T-helper 22 cell (primary cell): ENCODE measurements at regions not wholly inside any gene's neighbourhood (a gene's known extent, or its start where the extent isn't known, plus 50 kb on each side); places are given as distances from the start of the nearest gene placed in this dataset.
"Not testable (repeated sequence)": the region's sequence is repeated elsewhere in the genome, so short reads cannot be mapped to it uniquely, and the experiment has no call there.

ENCODE experiments used
- DNase-seq: peaks from one replicate; pipeline ENCODE4 v3.0.0-alpha.2; 2020; ENCODE audit warnings: low read depth

DNA sequence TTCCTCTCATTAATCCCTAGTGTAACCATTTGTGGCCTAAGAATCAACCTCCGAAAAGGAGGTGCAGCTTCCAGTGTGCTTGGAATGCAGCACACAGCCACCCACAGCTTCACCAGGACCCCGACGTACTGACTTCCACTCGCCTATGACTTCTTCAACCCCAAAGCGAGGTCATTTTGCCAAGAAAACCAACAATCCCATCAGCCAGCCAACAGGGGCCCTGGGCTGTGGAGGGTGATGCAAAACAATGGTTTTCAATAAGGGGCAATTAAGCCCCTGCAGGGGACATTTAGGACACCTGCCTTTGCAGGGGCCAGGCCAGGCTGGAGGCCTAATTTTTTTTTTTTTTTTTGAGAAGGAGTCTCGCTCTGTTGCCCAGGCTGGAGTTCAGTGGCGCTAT lies 158.1 kb upstream of the SKOR2 start:
- DNase-seq, result no peak

GRCh38 chr18:47407736-47408135 lies 156.3 kb upstream of the SKOR2 start:
- DNase-seq, result no peak

- no peak for DNase-seq
Observed at GRCh38 chr18:47404845-47405244, 153.4 kb upstream of the SKOR2 start.

DNA sequence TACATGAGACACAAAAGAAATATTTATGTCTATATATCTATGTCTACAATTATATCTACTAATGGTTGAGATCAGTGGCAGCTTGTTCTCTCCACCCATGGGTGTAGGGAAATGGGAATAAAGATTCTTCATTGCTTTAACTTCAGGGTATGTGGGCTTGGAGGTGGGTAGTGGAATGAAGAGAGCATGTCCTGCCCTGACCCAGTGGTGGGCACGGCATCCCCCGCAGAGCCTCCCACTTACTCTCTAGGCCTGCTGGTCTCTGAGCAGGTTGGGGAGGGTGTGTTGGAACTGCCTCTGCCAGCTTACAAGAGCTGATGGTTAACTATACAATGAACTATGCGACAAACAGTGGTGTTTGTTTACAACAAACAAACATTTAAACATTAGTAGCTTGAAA lies 152.5 kb upstream of the SKOR2 start:
- DNase-seq, result no peak

GRCh38 chr18:47403317-47403716 lies 151.9 kb upstream of the SKOR2 start:
- no peak for DNase-seq

GRCh38 chr18:47399475-47399874 lies 148.0 kb upstream of the SKOR2 start:
- no peak for DNase-seq

DNA sequence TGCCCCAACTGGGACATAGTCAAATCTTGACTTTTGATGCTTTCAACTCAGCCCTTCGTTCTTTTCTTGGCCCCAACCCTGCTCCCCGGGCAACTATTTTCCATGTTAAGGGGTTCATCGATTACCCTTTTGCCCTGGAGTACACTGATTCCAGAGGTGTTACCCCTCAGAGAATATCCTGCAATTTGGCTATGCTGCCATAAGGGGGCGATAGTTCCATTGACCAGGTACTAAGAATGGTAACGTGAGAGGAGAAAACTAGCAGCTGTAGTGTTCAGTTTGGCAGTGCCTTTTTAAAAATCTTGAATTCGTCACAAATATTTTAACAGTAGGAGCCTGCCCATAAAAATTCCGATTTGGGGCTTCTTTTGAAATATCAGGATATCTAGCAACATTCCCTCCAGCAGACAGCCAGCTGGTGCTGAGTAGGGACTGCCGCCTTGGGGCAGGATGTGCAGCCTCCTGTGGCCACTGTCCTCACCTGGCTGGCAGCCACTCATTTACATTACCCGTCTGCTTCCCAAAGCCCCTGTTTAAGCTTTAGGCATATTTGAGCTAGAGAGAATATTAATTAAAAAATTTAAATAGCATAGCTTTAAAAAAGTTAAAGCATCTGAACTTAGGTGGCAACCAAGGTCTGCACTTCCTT lies 146.3 kb upstream of the SKOR2 start:
- no peak for DNase-seq

DNA sequence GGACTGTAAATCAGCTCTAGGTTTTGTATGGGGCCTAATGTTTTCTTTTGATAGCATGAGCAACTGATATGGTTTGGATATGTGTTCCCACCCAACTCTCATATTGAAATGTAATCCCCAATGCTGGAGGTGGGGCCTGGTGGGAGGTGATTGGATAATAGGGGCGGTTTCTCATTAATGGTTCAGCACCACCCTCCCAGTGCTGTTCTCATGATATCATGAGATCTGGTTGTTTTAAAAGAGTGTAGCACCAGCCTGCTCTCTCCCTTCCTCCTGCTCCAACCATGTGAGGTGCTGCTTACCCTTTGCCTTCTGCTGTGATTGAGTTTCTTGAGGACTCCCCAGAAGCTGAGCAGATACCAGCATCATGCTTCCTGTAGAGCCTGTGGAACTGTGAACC lies 140.2 kb upstream of the SKOR2 start:
- DNase-seq, result no peak

- no peak for DNase-seq
Observed at GRCh38 chr18:47390410-47391024, 139.1 kb upstream of the SKOR2 start.

DNA sequence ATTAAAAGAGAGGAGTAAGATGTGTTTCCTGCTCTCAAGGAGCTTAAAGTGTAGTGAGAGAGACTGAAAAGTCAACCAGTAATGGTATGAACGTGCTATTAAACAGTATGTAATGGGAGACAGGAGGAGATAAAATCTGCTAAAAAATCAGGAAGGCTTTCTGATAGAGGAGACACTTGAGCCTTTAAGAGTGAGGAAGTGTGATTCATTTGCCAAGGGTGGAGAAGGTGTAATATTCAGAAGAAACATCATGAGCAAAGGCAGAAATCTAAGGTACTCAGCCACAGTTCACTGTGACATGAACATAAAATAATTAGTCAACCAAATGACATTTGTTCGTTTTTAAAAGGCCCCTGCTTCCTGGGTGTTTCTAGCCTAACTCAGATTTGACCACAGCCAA lies 137.8 kb upstream of the SKOR2 start:
- DNase-seq, result no peak

DNA sequence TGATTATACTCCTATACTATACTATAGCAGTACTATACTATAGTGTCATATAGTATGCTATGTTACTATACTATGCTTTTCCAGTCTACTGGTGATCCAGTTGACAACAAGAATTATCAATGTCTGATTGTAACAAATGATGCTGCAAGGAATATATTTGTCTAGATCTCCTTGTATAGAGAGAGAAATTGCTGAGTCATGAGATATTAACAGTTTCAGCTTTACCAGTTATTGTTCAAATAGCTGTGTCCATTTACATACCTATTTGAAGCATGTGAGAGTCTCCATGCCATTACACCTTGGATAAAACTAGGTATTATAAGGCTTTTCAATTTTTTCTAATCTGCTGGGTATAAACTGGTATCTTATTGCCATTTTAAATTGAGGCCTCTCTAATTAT lies 136.4 kb upstream of the SKOR2 start:
- DNase-seq, result no peak

DNA sequence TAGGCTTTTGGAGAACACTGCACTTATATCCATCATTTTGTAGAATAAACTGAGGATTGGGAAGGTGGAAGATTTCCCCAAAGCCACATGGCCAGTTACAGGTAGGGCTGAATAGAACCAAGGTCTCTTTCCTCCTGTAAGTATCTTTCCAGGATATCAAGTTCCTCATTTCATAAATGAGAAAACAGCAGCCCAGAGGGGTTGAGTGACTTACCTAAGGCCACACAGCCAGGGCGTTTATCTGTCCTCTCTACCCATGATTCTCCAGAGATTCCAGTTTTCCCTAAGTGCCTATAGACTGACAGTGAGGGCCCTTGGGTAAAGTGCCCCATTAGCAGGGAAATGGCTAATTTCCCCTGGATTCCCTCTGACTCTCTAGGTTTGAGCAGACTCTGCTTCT lies 132.3 kb upstream of the SKOR2 start:
- DNase-seq, result no peak

- no peak for DNase-seq
Observed at GRCh38 chr18:47381975-47382570, 130.6 kb upstream of the SKOR2 start.

- no peak for DNase-seq
Observed at GRCh38 chr18:47380153-47380552, 128.7 kb upstream of the SKOR2 start.

GRCh38 chr18:47373465-47373864 lies 122.0 kb upstream of the SKOR2 start:
- no peak for DNase-seq

GRCh38 chr18:47370052-47370451 lies 118.6 kb upstream of the SKOR2 start:
- no peak for DNase-seq

DNA sequence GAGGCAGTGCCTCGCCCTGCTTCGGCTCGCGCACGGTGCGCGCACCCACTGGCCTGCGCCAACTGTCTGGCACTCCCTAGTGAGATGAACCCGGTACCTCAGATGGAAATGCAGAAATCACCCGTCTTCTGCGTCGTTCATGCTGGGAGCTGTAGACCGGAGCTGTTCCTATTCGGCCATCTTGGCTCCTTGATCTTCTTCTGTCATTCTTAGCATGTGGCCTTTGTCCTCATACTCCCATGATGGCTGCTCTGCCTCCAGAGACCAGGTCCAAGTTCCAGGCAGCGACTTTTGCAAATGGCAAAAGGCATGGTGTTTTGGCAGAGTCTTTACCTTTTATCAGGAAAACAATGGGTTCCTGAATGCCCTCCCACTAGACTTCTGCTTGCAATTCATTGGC lies 102.6 kb upstream of the SKOR2 start:
- not testable (repeated sequence) for DNase-seq

- DNase-seq, result no peak
Observed at GRCh38 chr18:47346016-47346415, 94.6 kb upstream of the SKOR2 start.

GRCh38 chr18:47345291-47345690 lies 93.8 kb upstream of the SKOR2 start:
- DNase-seq, result no peak

DNA sequence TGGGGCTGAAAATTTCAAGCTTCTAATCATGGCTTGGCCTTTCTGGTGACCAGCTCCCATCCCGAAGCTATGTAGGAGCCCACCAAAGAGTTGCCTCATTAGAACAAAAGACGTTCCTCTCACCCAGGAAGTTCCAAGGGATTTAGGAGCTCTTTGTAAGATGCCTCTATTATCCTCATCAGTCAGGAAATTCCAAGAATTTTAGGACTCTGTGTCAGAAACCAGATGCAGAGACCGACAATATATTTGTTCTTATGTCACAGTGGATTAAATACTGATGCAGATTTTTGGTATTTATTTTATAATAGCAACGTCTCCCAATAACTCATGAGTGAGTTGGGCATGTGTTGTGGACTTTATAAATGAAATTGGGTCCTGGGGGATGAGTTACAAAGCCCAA lies 91.8 kb upstream of the SKOR2 start:
- DNase-seq, result no peak

GRCh38 chr18:47342566-47342965 lies 91.1 kb upstream of the SKOR2 start:
- DNase-seq, result no peak

GRCh38 chr18:47341678-47342077 lies 90.2 kb upstream of the SKOR2 start:
- no peak for DNase-seq

DNA sequence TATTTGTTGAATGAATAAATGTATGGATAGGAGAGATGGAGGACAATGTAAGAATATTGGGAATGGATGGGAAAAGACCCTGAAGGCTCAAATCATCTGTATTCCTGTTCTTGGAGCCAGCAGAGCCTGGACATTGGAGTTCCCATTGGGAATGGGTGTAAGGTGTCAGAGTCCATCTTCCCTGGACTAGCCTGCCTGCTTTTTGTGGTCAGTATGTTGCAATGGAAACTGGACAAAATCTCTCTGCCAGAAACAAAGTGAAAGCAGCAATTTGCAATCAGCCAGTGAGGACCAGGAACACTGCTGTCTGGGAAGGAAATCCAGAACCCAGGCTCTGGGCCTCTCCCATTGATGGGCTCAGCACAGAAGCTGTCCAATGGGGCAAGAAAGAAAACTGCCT lies 83.5 kb upstream of the SKOR2 start:
- no peak for DNase-seq
